ENCODE measurements at regions not wholly inside any gene's neighbourhood (a gene's known extent, or its start where the extent isn't known, plus 50 kb on each side); places are given as distances from the start of the nearest gene placed in this dataset.

DNA sequence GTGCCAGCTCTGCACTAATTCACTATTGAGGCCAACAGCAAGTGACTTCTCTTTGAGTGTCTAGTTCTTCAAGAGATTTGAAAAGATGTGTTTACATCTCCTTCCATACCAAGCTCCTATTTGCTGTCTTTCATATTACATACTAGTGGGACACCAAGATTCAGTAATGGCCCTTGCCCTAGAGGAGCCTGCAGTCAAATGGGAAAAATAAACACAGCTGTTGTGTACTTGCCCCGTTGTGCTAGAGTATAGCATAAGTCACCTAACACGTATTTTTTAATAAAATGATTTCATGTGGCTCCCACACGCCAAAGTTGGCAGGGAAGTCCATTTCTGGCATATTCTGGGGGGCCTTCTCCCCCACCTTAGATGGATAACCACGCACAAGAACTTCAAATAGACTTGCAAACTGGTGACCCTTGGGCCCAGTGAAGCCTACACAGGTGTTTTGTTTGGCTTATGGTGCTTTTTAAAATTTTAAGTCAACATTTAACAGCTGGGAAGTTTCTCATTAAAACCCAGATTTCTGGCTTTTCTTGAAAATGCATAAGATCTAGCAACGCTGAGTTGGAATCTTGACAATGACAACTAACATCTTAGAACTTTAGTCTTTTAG is 95.3 kb upstream of the LPP start:
- no peak for TF ChIP-seq MAZ (IDR thresholded peaks at IDR 0.05; ENCODE audit: borderline replicate concordance, low read depth, low read length)
- Histone ChIP-seq H3K4me2 (ENCODE audit: low read depth, low read length) (no peak overlapping the region), H4K5ac (ENCODE audit: low read depth, low read length) (no peak overlapping the region), H3K4ac (ENCODE audit: low read depth, low read length) (no peak overlapping the region), H3K4me3 (ENCODE audit: insufficient read depth, low read depth, low read length) (no peak overlapping the region), H3K23ac (ENCODE audit: low read depth, low read length) (no peak overlapping the region), H2AK5ac (ENCODE audit: low read depth, low read length) (no peak overlapping the region), H3K14ac (replicated peaks; ENCODE audit: low read depth, low read length) (no peak overlapping the region), H4K91ac (ENCODE audit: insufficient read depth, low read depth, low read length) (no peak overlapping the region), H2AFZ (replicated peaks; ENCODE audit: low read length, poor library complexity) (no peak overlapping the region), H2BK20ac (ENCODE audit: low read depth, low read length) (no peak overlapping the region), H4K20me1 (ENCODE audit: insufficient read depth, low read length) (no peaks in the 10 kb centered on the region), H3K56ac (ENCODE audit: extremely low read depth, insufficient read depth, low read length) (no peak overlapping the region), H3K27me3 (ENCODE audit: control insufficient read depth, insufficient read depth, low read length) (no peaks in the 10 kb centered on the region), H3K9me3 (ENCODE audit: control insufficient read depth, insufficient read depth, low read length) (no peaks in the 10 kb centered on the region), H4K8ac (ENCODE audit: low read depth in 2 of 2, low read length in 2 of 2) (no peak overlapping the region), H3K18ac (ENCODE audit: low read depth, low read length) (no peak overlapping the region), H3K79me1 (ENCODE audit: low read depth in 1 of 2, low read length in 2 of 2) (no peaks in the 10 kb centered on the region), H3K4me1 (ENCODE audit: control insufficient read depth, insufficient read depth, low read length) (peaks cover 7% of the 10 kb centered on the region; the same call in 1 of the 2 replicates), H2AK9ac (replicated peaks; ENCODE audit: low read depth, low read length, poor library complexity) (no peak overlapping the region), H3K9ac (ENCODE audit: low read depth, low read length) (no peak overlapping the region), H2BK5ac (ENCODE audit: low read depth, low read length, poor library complexity, severe bottlenecking) (no peak overlapping the region), H2BK120ac (ENCODE audit: low read depth, low read length) (no peak overlapping the region), H3K27ac (ENCODE audit: insufficient read depth, low read length) (no peak overlapping the region), H3K36me3 (ENCODE audit: control insufficient read depth, insufficient read depth, low read length) (no peaks in the 10 kb centered on the region; the same call in 1 of the 2 replicates), H2BK15ac (ENCODE audit: low read depth, low read length) (no peak overlapping the region), H3K9me1 (ENCODE audit: insufficient read depth, low read length) (no peaks in the 10 kb centered on the region)
- ChIA-PET POLR2A (ENCODE audit: unreplicated experiment) (no interaction called here), CTCF (interaction anchor here (0.7 to 1.6 kb wide), 2 partner anchors 13 to 1090 kb away, joined by 3 read pairs; no protein-coding TSS in a partner anchor)
- no TSS peak for BruUV-seq (replicated peaks)
- intact Hi-C loops (cut with micrococcal nuclease) = no loop called here
- in situ Hi-C loops (cut with MboI; ENCODE audit: low sequenced_read_pairs) = no loop called here
- DNase-seq (no peak), ATAC-seq (ENCODE audit: low read depth) (no peak)
- dilution Hi-C loops (cut with HindIII; ENCODE audit: low sequenced_read_pairs, unreplicated experiment) = no loop called here
- no CpG with 5 or more reads among the region's 5 CpGs for WGBS, 2 experiments (ENCODE audit: extremely low coverage in 2 of 2, insufficient read length in 1 of 2)

Data from IMR-90 (cell line).